NCI-H226 (cell line): ENCODE measurements at regions not wholly inside any gene's neighbourhood (a gene's known extent, or its start where the extent isn't known, plus 50 kb on each side); places are given as distances from the start of the nearest gene placed in this dataset.
"Not testable (repeated sequence)": the region's sequence is repeated elsewhere in the genome, so short reads cannot be mapped to it uniquely, and the experiment has no call there.

Experiments
- DNase-seq: peaks from one replicate; pipeline ENCODE4 v3.0.0-alpha.2; 2015

DNA sequence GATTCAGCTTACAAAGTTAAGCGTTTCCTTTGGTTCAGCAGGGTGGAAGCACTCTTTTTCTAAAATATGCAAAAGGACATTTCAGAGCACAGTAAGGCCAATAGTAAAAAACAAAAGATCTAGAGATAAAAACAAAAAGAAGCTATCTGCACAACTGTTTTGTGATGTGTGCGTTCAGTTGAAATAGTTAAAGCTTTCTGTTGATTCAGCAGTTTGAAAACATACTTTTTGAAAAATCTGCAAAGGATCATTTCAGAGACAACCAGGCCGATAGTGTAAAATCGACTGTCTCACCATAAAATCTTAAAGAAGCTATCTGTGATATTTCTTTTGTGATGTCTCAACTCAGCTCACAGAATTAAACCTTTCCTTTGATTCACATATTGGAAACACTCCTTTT, 300.0 kb upstream of the ALG10B start:
- no peak for DNase-seq

DNA sequence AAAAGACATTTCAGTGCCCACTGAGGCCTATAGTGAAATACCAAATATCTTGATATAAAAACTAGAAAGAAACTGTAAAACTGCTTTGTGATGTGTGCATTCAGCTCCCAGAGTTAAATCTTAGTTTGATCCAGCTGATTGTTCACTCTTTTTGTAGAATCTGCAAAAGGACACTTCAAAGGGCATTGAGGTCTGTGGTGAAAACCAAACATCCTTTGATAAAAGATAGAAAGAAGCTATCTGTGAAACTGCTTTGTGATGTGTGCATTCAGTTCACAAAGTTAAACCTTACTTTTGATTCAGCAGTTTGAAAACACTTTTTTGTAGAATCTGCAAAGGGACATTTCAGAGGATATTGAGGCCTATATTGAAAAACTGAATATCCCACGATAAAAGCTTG, 290.7 kb upstream of the ALG10B start:
- no peak for DNase-seq

DNA sequence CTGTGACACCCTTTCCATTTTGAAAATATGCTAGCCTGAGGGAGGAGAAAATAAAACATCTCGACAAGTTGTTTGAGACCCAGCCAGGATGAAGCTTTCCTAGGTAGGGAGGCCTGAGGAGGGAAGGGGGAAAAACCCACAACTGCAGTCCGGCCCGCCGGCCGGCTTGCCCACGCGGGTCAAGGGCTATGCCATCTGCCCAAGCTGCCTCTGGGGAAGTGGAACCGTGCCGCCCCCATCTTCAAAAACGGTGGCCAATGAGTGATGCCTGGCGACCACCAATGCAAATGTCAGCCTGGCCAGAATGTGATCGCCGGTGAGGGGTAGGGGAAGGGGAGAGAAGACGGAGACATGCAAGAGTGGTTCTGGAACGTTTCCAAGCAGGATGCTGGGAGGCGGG, 263.5 kb upstream of the ALG10B start:
- no peak for DNase-seq

DNA sequence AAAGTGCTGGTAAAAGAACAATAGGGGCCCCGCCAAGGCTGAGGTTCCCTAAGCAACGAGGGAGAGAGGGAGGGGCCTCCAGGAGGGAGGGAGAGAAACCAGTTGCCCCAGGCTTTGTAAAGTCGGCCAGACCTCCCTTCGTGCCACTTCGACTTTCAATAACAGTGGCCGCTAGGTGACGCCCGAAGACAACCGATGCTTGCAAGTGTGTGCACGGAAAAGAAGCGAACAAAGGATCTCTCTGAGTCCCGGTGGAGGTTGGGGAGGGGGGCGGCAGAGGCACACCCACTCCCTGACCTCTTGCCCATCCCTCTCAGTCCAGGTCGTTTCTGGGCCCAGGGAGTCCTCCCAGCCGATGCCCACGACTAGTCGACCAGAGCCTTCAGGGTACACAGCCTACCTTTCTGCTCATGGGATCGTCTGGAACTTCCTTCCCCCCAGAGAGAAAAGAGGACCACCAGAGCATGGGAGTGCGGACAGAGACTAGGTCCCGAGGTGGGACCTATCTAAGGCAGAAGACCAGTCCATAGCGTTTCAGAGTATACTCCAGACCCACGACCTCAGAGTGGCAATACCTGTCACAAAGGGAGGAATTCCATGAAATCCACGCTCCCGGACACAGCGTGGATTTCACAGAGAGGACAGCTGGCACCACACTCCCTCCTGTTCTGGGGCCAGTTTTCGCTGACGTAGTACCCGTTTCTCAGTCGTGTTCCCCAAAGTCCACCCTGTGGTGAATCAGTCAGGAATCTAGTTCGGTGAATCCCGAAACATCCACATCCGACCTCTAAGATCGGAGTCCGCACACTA, 262.7 kb upstream of the ALG10B start:
- DNase-seq: no peak

DNA sequence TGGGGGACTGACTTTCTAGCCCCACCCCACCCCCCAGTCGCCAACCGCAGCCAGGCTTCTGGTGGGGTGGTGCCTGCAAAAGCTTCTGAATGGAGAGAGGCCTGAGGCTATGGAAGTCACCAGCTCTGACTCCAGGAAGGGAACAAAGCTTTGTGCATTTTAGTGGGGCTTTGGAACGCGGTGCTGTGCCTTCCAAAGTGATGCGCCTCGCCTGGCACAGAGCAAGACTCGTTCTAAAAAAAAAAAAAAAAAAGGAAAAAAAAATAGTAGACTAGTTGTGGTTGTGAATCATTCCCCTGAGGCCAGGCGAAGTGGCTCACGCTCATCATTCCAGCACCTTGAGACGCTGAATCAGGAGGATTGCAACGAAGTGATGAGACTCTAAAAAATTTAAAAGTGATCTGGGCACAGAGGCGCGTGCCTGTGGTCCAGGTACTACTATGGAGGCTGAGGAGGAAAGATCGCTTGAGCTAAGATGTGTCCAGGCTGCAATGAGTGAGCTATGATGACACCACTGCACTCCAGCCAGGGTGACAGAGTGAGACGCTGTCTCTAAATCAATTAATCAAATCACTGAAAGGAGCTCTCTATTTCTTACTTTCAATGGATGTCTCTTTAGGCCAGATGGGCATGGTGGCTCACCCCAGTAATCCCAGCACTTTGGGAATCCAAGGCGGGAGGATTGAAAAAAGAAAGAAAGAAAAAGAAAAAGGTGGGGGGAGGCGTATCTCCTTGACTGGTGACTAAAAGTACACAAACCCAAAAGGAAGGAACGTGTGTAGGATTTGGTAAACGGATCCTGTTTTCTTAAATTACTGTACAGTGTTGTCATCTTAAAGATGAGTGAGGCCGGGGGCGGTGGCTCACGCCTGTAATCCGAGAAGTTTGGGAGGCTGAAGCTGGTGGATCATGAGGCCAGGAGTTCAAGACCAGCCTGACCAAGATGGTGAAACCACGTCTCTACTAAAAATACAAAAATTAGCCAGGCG, 259.6 kb upstream of the ALG10B start:
- DNase-seq: peak; percentile 37

DNA sequence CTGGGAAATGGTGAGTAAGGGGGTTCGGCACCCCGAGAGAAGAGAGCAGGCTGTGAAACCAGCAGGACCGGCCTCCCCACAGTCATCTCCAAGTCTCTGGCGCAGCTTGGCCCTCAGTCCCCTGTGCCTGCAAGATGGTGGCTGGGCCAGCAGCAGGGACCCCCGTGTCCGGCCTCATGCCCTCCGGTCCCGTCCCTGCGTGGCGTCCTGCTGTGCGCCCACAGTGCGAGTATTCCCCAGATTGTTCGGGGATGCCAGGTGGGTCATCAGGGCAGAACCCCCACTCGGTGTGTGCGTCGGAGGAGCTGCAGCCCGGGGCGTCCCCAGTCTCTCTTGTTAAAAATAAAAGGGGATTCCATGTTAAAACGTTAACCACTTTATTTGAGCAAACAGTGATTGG, 216.9 kb upstream of the ALG10B start:
- DNase-seq: no peak

DNA sequence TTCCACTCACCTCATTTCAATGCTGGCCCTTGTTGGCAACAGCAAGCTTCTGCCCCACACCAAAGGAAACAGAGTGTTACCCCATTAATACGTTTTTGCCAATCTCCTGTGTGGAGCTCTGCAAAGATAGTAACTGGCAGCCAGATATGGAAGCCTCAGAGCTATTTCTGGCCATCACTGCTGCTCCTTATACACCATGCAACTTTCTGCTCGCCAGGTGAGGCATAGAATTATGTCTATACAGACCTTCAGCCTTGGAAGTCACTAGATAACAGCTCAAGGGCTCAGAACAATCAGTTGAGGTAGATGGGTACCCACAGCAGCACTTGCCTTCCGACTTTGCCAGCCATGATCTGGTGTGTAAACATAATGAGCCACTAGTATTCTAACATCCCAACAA, 214.8 kb upstream of the ALG10B start:
- DNase-seq: no peak

DNA sequence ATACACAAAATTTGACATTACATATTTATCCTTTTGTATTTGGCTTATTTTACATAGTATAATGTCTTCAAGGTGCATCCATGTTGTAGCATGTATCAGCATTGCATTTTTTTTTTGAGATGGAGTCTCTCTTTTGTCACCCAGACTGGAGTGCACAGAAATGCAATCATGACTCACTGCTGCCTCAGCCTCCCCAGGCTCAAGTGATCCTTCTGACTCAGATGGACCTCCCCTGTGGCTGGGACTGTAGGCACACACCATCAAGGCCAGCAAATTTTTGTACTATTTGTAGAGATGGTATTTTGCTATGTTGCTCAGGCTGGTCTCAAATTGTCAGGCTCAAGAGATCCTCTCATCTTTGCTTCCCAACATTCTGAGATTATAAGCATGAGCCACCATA, 214.4 kb upstream of the ALG10B start:
- DNase-seq: no peak

DNA sequence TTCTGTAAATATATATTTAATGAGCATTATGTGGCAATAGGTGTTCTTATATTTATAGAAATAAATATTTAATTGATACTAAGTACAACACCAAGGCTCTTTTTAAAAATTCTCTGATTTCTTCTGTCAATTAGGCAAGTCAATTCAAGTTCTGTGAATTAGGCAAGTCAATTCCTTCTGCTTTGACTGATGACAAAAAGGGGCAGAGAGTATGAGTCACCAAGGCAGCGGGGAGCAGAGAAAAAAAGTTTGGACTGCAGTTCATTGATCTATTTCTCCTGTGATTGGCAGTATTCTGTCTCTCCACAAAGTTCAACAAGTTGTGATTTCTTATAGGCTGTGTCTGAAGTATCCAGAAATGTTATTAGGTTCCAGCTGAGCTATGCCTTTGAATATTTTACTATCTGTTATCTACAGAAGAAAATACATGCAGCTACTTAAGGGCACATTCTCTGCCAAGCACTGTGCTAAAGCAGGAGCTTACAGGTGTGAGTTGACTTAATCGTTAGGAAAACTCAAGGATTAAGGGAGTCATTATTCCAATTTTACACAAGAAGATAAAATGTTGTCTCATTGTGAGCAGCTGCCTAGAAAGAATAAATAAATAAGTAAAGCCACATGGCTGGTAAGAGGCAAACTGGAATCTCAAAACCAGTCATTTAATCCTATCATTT, 206.4 kb upstream of the ALG10B start:
- no peak for DNase-seq

DNA sequence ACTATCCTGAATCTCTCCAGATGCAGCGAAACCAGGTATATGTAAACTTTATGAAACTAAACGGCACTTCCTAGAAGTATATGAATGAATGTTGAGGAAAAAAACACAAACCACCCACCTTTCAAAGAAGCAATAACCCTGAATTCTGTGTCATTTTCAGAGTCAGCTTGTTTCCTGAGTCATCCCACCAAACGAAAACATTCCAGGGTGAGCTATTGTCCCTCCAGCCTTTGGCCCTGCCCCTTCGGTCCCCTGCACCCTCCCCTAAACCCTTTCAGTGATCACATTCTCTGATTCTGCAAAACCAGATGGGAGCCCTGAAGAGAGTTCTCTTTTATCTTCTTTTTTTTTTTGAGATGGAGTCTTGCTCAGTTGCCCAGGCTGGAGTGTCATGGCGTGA, 202.6 kb upstream of the ALG10B start:
- no peak for DNase-seq

DNA sequence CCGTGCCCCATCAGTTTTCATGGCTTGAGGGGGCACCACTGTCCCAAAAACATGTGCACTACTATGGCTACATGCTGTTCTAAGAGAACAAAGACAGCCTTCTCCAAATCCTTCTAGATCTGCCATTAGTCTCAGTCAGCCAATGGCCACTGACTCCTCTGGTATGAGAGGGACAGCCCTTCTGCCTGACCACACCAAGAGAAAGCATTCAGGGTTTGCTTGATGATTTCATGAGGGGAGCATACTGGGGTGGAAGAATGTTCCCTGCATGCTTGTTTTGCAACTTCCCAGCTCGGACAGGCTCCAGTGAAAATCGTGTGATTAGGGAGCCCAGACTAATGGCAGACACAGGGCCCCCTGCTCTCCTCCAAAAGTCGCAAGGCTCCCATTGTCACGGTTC, 199.6 kb upstream of the ALG10B start:
- DNase-seq: no peak

DNA sequence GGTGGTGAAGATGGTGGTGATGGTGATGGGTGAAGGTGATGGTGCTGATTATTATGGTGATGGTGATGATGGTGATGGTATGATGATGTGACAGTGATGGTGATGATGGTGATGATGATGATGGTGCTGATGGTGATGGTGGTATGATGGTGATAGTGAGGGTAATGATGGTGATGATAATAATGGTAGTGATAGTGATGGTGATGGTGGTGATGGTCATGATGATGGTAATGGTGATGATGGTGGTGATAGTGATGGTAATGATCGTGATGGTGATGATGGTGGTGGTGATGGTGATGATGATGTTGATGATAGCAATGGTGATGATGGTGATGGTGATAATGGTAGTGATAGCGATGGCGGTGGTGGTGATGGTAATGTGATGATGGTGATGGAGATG, 197.9 kb upstream of the ALG10B start:
- no peak for DNase-seq

DNA sequence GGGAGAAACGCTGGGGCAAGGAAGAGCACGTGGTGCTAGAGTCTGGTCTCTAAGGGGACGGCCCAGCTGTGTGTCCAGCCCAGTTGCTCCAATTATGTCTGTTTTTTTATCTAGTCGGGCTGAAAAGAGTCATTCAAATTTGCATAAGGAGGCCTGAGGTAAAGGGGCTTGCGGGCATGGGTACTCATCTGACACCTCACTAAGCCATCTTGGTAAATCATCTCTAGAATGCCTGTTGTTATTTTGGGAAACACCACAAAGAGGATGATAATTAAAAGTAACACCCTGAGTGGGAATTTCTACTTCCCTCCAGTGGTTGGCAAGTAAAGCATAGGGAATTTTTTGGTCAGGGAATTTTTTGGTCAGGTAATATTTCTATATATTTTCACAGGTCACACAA, 196.1 kb upstream of the ALG10B start:
- DNase-seq: no peak

DNA sequence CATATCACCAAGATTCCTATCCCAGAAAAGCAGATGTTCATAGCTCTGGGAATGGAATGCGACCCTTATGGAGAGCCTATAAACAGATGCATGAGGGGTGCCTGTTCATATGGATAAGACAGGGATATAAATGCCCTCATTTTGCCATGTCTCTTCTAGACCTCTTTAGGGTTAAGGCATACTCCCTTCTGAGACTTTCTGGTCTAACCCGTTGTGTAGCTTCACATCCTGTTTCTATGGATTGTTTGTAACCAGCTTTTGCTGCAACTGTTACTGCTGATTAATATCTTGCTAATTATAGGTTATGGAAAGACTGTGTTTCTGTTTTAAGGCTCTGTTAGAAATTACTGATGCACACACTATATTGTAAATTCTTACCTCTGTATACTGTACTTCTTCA, 193.5 kb upstream of the ALG10B start:
- DNase-seq: not testable (repeated sequence)

DNA sequence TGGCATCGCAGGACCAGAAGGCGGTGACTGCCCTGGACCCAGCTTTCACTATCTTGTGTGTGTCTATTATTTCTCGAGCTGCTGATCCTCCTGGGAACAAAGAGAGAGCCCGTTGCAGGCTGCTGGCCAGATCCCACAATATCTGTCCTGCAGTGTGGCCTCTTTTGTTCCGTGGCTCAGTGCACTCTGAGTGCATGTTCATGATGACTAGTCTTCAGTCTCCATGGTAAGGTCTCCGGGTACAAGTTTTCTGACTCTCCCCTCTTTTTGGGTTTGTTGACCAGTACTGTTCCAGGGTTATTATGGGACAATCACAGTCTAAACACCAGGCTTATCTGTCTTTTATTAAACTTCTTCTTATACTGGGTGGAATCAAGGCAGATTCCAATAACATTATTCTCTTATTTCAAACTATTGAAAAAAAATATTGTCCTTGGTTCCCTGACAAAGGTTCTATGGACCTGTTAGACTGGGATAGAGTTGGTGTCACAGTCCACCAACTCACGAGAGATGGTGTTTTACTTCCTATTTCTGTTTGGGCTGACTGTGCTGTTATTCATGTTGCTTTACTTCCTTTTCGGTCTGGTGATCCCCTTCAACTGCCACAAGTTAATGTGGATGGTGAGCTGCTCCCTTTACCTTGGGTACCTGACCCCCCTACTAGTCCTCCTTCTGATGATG, 192.9 kb upstream of the ALG10B start:
- DNase-seq: no peak

DNA sequence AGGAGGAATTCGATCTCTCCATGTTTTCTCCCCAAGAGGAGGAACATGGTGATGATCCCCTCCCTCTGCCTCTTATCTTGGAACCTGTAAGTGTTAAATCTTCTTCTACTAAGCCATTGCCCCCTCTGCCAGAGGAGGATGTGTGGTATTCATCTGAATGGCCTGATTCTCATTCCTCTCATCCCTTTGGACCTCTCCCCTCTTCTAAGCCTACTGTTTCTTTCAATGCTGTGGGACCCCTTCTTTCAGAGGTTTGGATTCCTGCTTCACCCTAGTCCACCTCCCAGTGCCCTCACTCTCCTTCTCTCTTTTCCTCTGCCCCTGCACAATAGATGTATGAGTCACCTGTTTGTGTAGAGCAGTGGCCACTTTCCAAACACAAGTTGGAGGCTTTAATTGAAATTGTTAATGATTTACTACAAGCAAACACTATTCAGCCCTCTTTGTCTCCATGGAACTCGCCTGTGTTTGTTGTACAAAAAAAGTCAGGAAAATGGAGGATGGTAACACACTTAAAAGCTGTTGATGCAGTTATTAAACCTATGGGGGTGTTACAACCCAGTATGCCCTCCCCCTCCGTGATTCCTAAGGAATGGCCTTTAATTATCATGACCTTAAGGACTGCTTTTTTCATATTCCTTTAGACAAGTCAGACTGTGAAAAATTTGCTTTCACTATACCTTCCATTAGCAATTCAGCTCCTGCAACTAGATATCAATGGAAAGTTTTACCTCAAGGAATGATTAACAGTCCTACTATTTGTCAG, 192.1 kb upstream of the ALG10B start:
- DNase-seq: no peak

DNA sequence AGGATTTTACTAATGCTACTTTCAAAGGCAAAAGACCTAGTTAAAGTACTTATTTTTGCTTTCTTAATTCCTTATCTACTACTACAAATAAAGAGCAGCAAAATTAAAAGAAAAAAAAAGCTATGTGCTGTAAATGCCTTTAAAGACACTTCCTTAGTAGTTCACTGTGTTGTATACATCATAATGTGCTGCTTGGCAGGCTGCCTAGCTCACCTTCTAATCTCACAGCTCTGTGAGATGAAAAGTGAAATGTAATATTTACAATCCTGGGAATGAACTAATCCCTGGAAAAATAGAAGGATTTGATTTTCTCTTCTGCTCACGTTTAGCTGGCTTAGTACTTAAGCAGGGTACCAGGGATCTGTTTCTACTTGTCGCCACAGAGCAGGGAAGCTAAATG, 184.4 kb upstream of the ALG10B start:
- DNase-seq: no peak

DNA sequence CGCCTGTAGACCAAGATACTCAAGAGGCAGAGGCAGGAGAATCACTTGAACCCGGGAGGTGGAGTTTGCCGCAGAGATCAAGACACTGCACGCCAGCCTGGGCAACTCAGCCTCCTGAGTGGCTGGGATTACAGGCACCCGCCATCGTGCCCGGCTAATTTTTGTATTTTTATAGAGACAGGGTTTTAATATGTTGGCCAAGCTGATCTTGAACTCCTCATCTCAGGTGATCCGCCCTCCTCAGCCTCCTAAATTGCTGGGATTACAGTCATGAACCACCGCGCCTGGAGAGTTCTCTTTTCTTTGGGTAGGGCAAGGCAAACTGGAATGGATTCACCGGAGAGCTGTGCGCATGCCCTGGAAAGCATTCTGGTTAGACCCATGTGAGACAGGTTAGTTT, 179.3 kb upstream of the ALG10B start:
- DNase-seq: no peak

DNA sequence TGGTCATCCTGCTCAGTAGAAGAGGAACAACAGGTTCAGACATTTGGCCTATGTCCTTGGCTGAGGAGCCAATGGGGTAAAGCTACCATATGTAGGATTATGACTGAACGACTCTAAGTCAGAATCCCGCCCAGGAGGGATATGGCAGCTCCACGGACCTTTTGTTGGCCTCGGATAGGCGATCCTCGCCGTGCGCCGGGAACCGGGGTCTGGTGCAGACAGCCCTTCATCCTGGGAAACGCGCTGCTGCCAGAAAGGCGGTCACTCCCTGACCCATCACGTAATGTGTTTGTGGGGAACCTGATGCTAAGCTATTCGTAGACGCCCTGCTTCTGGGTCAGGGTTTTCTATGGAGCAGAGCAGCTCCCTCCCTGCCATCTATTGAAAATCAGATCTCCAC, 178.9 kb upstream of the ALG10B start:
- DNase-seq: no peak

DNA sequence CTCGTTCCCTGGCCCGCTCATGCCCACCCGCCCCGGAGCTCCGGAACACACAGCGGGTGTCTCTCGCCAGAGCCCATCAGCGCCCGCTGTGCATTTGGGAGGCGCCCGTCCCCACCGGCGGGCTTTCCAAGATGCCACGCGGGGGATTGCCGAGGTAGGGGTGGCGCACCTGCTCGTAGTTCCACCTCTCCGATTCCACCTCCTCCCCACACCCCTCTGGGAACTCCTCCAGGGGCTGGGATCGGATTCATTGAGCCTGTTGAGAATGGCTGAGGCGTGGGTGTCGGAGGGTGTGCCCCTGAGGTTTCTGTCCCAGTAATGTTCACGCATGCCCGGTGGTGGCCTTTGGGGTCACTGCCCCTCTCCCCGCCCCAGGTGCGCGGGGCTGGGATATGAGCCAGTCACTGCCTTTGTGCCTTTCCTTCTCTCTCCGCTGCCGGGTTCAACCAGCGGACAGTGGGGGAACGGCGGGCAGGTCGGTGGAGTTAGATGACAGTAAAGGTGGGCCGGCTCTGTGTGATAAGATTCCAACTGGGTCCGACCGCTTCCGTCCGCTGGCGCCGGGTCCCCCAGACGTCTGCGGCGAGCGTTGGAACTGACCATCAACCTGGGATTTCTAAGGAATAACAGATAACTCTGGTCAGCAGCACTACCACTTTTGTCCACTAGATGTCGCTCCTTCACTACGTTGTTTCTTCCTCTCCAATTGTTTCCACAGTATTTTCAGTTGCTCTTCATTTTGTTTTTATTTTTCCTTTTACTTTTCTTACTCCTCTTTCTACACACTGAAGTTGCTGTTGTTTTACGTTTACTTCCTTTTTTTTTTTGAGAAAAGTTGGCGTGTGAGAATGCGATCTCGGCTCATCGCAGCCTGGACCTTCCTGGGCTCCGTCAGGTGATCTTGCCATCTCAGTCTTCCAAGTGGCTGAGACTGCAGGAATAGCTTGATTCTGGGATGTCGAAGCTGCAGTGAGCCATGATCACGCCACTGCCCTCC, 178.1 kb upstream of the ALG10B start:
- peak; percentile 23 for DNase-seq

DNA sequence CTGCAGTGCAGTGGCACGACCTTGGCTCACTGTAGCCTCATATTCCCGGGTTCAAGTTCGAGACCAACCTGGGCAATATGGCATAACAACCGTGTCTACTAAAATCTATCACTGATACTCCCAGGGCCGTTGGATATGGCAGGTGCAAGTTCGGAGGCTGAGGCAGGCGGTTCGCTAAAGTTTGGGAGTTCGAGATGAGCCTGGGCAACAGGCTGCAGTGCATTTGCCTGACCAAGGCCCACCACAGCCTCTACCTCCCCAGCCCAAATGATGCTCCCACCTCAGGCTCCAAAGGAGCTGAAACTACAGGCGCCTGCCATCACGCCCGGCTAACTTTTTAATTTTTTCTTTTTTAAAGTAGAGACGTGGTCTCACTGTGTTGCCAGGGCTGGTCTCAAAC, 177.1 kb upstream of the ALG10B start:
- DNase-seq: no peak
